IMR-90 (cell line): ENCODE measurements at regions not wholly inside any gene's neighbourhood (a gene's known extent, or its start where the extent isn't known, plus 50 kb on each side); places are given as distances from the start of the nearest gene placed in this dataset.

Experiments used
- ATAC-seq: fragments of 200-7000 bp; cut with Tn5 transposase; 2 replicates; pipeline ENCODE4 v1.9.1; 2020; ENCODE audit warnings: low read depth, mild to moderate bottlenecking, moderate library complexity
- BruUV-seq: library from RNA; stranded (reverse); fragments of 400-500 nt; replicated peaks from 2 replicates; lab custom pipeline; 2021; lab: Mats Ljungman, UMichigan
- CTCF ChIA-PET: fragments of 300-600 bp; formaldehyde crosslinking; extraction: SDS; loops from one replicate; lab custom pipeline; 2021; ENCODE audit warnings: antibody characterized with exemption; lab: Yijun Ruan, JAX
- POLR2A ChIA-PET: fragments of 300-600 bp; sonication (Branson Sonifier 250); formaldehyde crosslinking; loops from one replicate; lab custom pipeline; 2022; ENCODE audit warnings: antibody characterized with exemption; ENCODE audit not compliant: unreplicated experiment; lab: Charles Lee
- DNase-seq: peaks from one replicate; pipeline ENCODE4 v3.0.0; 2013
- H2AFZ ChIP-seq: replicated peaks from 2 replicates; pipeline ENCODE3; 2013; ENCODE audit warnings: low read length, mild to moderate bottlenecking; ENCODE audit not compliant: poor library complexity
- H2AK5ac ChIP-seq: 2 replicates; pipeline ENCODE4 v1.6.1; 2013; ENCODE audit warnings: low read depth, low read length, inconsistent platforms
- H2AK9ac ChIP-seq: replicated peaks from 2 replicates; pipeline ENCODE3; 2013; ENCODE audit warnings: mild to moderate bottlenecking, low read depth, low read length, moderate library complexity; ENCODE audit not compliant: poor library complexity
- H2BK120ac ChIP-seq: 2 replicates; pipeline ENCODE4 v1.6.1; 2013; ENCODE audit warnings: low read depth, low read length, inconsistent platforms
- H2BK15ac ChIP-seq: 3 replicates; pipeline ENCODE4 v1.6.1; 2013; ENCODE audit warnings: low read depth, low read length, inconsistent platforms
- H2BK20ac ChIP-seq: 2 replicates; pipeline ENCODE4 v1.6.1; 2013; ENCODE audit warnings: low read depth, mild to moderate bottlenecking, inconsistent platforms, low read length, moderate library complexity
- H2BK5ac ChIP-seq: 2 replicates; pipeline ENCODE4 v1.6.1; 2013; ENCODE audit warnings: mild to moderate bottlenecking, low read depth, low read length, inconsistent platforms; ENCODE audit not compliant: poor library complexity, severe bottlenecking
- H3K14ac ChIP-seq: replicated peaks from 2 replicates; pipeline ENCODE4 v1.6.1; 2013; ENCODE audit warnings: low read depth, low read length, inconsistent platforms
- H3K18ac ChIP-seq: 2 replicates; pipeline ENCODE4 v1.6.1; 2013; ENCODE audit warnings: low read depth, low read length, control low read depth
- H3K23ac ChIP-seq: 2 replicates; pipeline ENCODE4 v1.6.1; 2013; ENCODE audit warnings: low read depth, low read length, inconsistent platforms
- H3K27ac ChIP-seq: 2 replicates; pipeline ENCODE4 v1.5.1; 2013; ENCODE audit warnings: mild to moderate bottlenecking, control low read depth, low read length; ENCODE audit not compliant: insufficient read depth
- H3K27me3 ChIP-seq: 2 replicates; pipeline ENCODE4 v1.6.1; 2013; ENCODE audit warnings: low read length; ENCODE audit not compliant: control insufficient read depth, insufficient read depth
- H3K36me3 ChIP-seq: 2 replicates; pipeline ENCODE4 v1.6.1; 2013; ENCODE audit warnings: low read length, mixed read lengths; ENCODE audit not compliant: control insufficient read depth, insufficient read depth
- H3K4ac ChIP-seq: 2 replicates; pipeline ENCODE4 v1.6.1; 2013; ENCODE audit warnings: low read depth, low read length, inconsistent platforms
- H3K4me1 ChIP-seq: 2 replicates; pipeline ENCODE4 v1.6.1; 2013; ENCODE audit warnings: low read length, mixed read lengths; ENCODE audit not compliant: control insufficient read depth, insufficient read depth
- H3K4me2 ChIP-seq: 2 replicates; pipeline ENCODE4 v1.6.1; 2013; ENCODE audit warnings: low read depth, mild to moderate bottlenecking, control low read depth, low read length, moderate library complexity
- H3K4me3 ChIP-seq: 2 replicates; pipeline ENCODE4 v1.5.1; 2013; ENCODE audit warnings: low read depth, mild to moderate bottlenecking, control low read depth, low read length, moderate library complexity; ENCODE audit not compliant: insufficient read depth
- H3K56ac ChIP-seq: 2 replicates; pipeline ENCODE4 v1.6.1; 2013; ENCODE audit warnings: low read length, inconsistent platforms; ENCODE audit not compliant: insufficient read depth; ENCODE audit errors: extremely low read depth
- H3K79me1 ChIP-seq, 2 experiments: 2 replicates each; pipeline ENCODE4 v1.6.1; 2013; ENCODE audit warnings: low read length in 2 of 2, inconsistent platforms in 1 of 2, low read depth in 1 of 2
- H3K9ac ChIP-seq: 2 replicates; pipeline ENCODE4 v1.6.1; 2013; ENCODE audit warnings: low read depth, low read length, control low read depth
- H3K9me1 ChIP-seq: 2 replicates; pipeline ENCODE4 v1.6.1; 2013; ENCODE audit warnings: low read length, inconsistent platforms; ENCODE audit not compliant: insufficient read depth
- H3K9me3 ChIP-seq: 2 replicates; pipeline ENCODE4 v1.6.1; 2013; ENCODE audit warnings: low read length; ENCODE audit not compliant: control insufficient read depth, insufficient read depth
- H4K20me1 ChIP-seq: 2 replicates; pipeline ENCODE4 v1.6.1; 2013; ENCODE audit warnings: low read length, inconsistent platforms; ENCODE audit not compliant: insufficient read depth
- H4K5ac ChIP-seq: 2 replicates; pipeline ENCODE4 v1.6.1; 2013; ENCODE audit warnings: mild to moderate bottlenecking, low read depth, low read length, control low read depth
- H4K8ac ChIP-seq, 2 experiments: 2 replicates each; pipeline ENCODE4 v1.6.1; 2013; ENCODE audit warnings: low read depth in 2 of 2, low read length in 2 of 2, control low read depth in 1 of 2, inconsistent platforms in 1 of 2
- H4K91ac ChIP-seq: 2 replicates; pipeline ENCODE4 v1.6.1; 2013; ENCODE audit warnings: low read depth, low read length, inconsistent platforms; ENCODE audit not compliant: insufficient read depth
- CTCF ChIP-seq: conservative IDR thresholded peaks from 2 replicates; pipeline ENCODE4 v1.5.1; 2012; ENCODE audit warnings: mild to moderate bottlenecking, low read depth, low read length, improper control_type of control experiment
- ELK1 ChIP-seq: fragments of 150-350 bp; IDR thresholded peaks from 2 replicates; pipeline ENCODE4 v1.6.1; 2016; ENCODE audit warnings: low read depth, mild to moderate bottlenecking, low read length, moderate library complexity, borderline replicate concordance
- MAZ ChIP-seq: IDR thresholded peaks from 2 replicates; pipeline ENCODE4 v1.6.1; 2012; ENCODE audit warnings: low read depth, mild to moderate bottlenecking, low read length, improper control_type of control experiment, moderate library complexity, borderline replicate concordance
- NFE2L2 ChIP-seq: fragments of 150-350 bp; IDR thresholded peaks from 2 replicates; pipeline ENCODE4 v1.6.1; 2016; ENCODE audit warnings: low read depth, mild to moderate bottlenecking, low read length
- WGBS, 2 experiments: methylation state at CpG; one replicate each; pipeline versions ENCODE4 v1.1.5 to v1.1.7; 2013; ENCODE audit warnings: missing lambda C conversion rate in 2 of 2; ENCODE audit not compliant: insufficient read length in 1 of 2; ENCODE audit errors: extremely low coverage in 2 of 2; 5-methylcytosine and 5-hydroxymethylcytosine counted together
- dilution Hi-C: fragments of 300-500 bp; cut with HindIII; formaldehyde crosslinking; loops from one replicate; pipeline ENCODE4 v1.14.3; 2018; ENCODE audit warnings: low sequenced_read_pairs; ENCODE audit not compliant: unreplicated experiment
- in situ Hi-C: fragments of 300-500 bp; cut with MboI; formaldehyde crosslinking; loops from 3 replicates; pipeline ENCODE4 v1.14.3; 2019; ENCODE audit warnings: low sequenced_read_pairs, inconsistent platforms, mixed read lengths
- intact Hi-C: fragments of 100-400 bp; cut with micrococcal nuclease; formaldehyde crosslinking; loops from 2 replicates; pipeline ENCODE4 v1.10.0; 2022

- in situ Hi-C loops: no loop called here
- DNase-seq: no peak
- POLR2A ChIA-PET: no interaction called here
- H3K27ac ChIP-seq: no peak overlapping the region
- no peak overlapping the region for H4K5ac ChIP-seq
- H3K14ac ChIP-seq: no peak overlapping the region
- no TSS peak for BruUV-seq
- no peaks in the 10 kb centered on the region for H3K9me1 ChIP-seq
- H2BK120ac ChIP-seq: no peak overlapping the region
- no peaks in the 10 kb centered on the region for H3K27me3 ChIP-seq
- H4K20me1 ChIP-seq: no peaks in the 10 kb centered on the region
- no peaks in the 10 kb centered on the region for H3K36me3 ChIP-seq
- H3K4ac ChIP-seq: no peak overlapping the region
- no peak overlapping the region for H3K9ac ChIP-seq
- dilution Hi-C loops: no loop called here
- H3K9me3 ChIP-seq: peaks cover 19% of the 10 kb centered on the region
- WGBS, 2 experiments: no CpG with 5 or more reads among the region's 4 CpGs
- H2BK15ac ChIP-seq: no peak overlapping the region
- no peaks in the 10 kb centered on the region for H3K4me1 ChIP-seq
- CTCF ChIA-PET: no interaction called here
- no peak overlapping the region for H2AFZ ChIP-seq
- H3K4me3 ChIP-seq: no peak overlapping the region
- H2BK20ac ChIP-seq: no peak overlapping the region
- ATAC-seq: no peak
- no peak overlapping the region for H3K56ac ChIP-seq
- H4K91ac ChIP-seq: no peak overlapping the region
- no peak overlapping the region for H2AK5ac ChIP-seq
- no peak overlapping the region for H2AK9ac ChIP-seq
- H3K18ac ChIP-seq: no peak overlapping the region
- H2BK5ac ChIP-seq: no peak overlapping the region
- no peaks in the 10 kb centered on the region for H3K79me1 ChIP-seq
- H3K4me2 ChIP-seq: no peak overlapping the region
- H3K23ac ChIP-seq: no peak overlapping the region
- intact Hi-C loops: no loop called here
- no peak for TF ChIP-seq CTCF
- no peak for TF ChIP-seq NFE2L2
- TF ChIP-seq MAZ: no peak
- TF ChIP-seq ELK1: no peak
- no peak overlapping the region for H4K8ac ChIP-seq
These were observed 1032.5 kb upstream of the CADM2 start for GRCh38 chr3:83926291-83926690.
